ENCODE measurements at regions not wholly inside any gene's neighbourhood (a gene's known extent, or its start where the extent isn't known, plus 50 kb on each side); places are given as distances from the start of the nearest gene placed in this dataset.

DNA sequence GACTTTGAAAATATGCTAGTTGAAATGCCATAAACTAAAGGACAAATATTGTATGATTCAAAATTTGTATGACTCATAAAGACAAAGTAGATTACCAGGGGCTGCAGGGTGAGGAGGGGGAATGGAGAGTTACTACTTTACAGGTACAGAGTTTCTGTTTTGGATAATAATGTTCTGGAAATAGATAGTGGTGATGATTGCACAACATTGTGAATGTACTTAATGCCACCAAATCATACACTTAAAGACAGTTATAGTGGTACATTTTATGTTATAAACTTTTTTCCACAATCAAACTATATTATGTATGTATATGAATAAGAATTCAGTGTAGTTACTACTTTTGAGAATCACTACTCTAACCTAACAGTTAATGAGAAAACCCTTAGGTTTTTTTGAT lies 368.1 kb downstream of the ZFHX3 start:
- H3K4me3 ChIP-seq, result no peak overlapping the region
- TF ChIP-seq, protein P1, sequence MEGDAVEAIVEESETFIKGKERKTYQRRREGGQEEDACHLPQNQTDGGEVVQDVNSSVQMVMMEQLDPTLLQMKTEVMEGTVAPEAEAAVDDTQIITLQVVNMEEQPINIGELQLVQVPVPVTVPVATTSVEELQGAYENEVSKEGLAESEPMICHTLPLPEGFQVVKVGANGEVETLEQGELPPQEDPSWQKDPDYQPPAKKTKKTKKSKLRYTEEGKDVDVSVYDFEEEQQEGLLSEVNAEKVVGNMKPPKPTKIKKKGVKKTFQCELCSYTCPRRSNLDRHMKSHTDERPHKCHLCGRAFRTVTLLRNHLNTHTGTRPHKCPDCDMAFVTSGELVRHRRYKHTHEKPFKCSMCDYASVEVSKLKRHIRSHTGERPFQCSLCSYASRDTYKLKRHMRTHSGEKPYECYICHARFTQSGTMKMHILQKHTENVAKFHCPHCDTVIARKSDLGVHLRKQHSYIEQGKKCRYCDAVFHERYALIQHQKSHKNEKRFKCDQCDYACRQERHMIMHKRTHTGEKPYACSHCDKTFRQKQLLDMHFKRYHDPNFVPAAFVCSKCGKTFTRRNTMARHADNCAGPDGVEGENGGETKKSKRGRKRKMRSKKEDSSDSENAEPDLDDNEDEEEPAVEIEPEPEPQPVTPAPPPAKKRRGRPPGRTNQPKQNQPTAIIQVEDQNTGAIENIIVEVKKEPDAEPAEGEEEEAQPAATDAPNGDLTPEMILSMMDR (IDR thresholded peaks at IDR 0.05 in 8 of 11, conservative IDR thresholded peaks at IDR 0.05 in 3 of 11), result no peak
- TF ChIP-seq POLR2A (IDR thresholded peaks at IDR 0.05) (no peak), POLR2AphosphoS5 (IDR thresholded peaks at IDR 0.05) (no peak)

DNA sequence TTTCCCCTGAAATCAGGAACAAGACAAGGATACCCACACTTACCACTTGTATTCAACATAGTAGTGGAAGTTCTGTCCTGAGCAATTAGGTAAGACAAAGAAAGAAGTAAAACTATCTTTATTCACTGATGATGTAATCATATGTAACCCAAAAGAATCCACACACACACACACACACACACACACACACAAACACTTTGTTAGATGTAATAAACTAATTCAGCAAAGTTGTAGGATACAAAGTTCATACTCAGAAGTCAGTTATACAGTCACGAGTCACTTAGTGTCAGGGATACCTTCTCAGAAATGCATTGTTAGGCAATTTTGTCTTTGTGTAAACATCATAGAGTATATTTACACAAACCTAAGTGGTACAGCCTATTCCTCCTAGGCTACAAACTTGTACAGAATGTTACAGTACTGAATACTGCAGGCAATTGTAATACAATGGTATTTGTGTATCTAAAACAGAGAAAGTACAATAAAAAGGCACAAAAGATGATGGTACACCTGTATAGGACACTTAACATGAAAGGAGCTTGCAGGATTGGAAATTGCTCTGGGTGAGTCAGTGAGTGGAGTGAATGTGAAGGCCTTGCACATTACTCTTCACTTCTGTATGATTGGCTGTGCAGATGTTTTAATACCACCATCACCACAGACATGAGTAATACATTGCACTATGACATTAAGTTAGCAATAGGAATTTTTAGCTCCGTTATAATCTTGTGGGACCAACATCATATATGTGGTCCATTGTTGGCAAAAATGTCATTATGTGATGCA lies 370.1 kb downstream of the ZFHX3 start:
- Histone ChIP-seq H3K4me3 (no peak overlapping the region), H3K4me1 (no peaks in the 10 kb centered on the region), H3K27ac (no peak overlapping the region), H3K9me3 (peaks cover 0 to 22% (median 16%) of the 10 kb centered on the region in 8 donors), H3K27me3 (replicated peaks in 1 of 7) (no peaks in the 10 kb centered on the region), H3K36me3 (no peaks in the 10 kb centered on the region)
- 90 to 96% (median 92%) methylated on average over 2 of the region's 2 CpGs for WGBS, 5 donors
- TF ChIP-seq, protein P1 (IDR thresholded peaks at IDR 0.05 in 8 of 11, conservative IDR thresholded peaks at IDR 0.05 in 3 of 11), result no peak
- TF ChIP-seq POLR2A (IDR thresholded peaks at IDR 0.05), result no peak
- TF ChIP-seq POLR2AphosphoS5 (IDR thresholded peaks at IDR 0.05), result no peak
- intact Hi-C loops (cut with DNase I; ENCODE audit: low total_unique reads), result no loop called here
- DNase-seq, result no peak

More for the DNA sequence above, 368.1 kb downstream of the ZFHX3 start:
- intact Hi-C loops (cut with DNase I; ENCODE audit: low total_unique reads), result no loop called here
- DNase-seq, result no peak
- no peaks in the 10 kb centered on the region for H3K36me3 ChIP-seq
- H3K27me3 ChIP-seq (replicated peaks in 1 of 7), result no peaks in the 10 kb centered on the region
- H3K9me3 ChIP-seq, result peaks cover 0 to 9% (median 3%) of the 10 kb centered on the region in 8 donors
- H3K4me1 ChIP-seq, result no peaks in the 10 kb centered on the region
- no peak overlapping the region for H3K27ac ChIP-seq

DNA sequence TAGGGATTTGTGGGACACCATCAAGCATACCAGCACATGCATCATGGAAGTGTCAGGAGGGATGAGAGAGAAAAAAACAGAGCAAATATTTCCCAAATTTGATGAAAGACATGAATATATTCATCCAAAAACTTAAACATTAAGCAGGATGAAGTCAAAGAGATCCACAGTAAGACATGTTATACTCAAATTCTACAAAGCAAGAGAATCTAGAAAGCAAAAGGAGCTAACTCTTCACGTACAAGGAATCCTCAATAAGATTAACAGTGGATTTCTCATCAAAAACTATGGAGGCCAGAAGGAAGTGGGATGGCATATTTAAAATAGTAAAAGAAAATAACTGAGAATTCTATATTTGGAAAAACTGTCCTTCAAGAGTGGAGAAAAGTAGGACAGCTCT lies 374.8 kb downstream of the ZFHX3 start:
- intact Hi-C loops (cut with DNase I; ENCODE audit: low total_unique reads), result no loop called here
- TF ChIP-seq POLR2A (IDR thresholded peaks at IDR 0.05) (no peak), POLR2AphosphoS5 (IDR thresholded peaks at IDR 0.05) (no peak)
- TF ChIP-seq, protein P1 (IDR thresholded peaks at IDR 0.05 in 8 of 11, conservative IDR thresholded peaks at IDR 0.05 in 3 of 11), result no peak
- Histone ChIP-seq H3K27ac (no peak overlapping the region), H3K4me3 (no peak overlapping the region), H3K4me1 (no peaks in the 10 kb centered on the region), H3K9me3 (peaks cover 0 to 38% (median 30%) of the 10 kb centered on the region in 8 donors), H3K36me3 (no peaks in the 10 kb centered on the region), H3K27me3 (replicated peaks in 1 of 7) (no peaks in the 10 kb centered on the region)
- WGBS, 5 donors, result 86 to 97% (median 89%) methylated on average over 1 of the region's 1 CpG
- no peak for DNase-seq

DNA sequence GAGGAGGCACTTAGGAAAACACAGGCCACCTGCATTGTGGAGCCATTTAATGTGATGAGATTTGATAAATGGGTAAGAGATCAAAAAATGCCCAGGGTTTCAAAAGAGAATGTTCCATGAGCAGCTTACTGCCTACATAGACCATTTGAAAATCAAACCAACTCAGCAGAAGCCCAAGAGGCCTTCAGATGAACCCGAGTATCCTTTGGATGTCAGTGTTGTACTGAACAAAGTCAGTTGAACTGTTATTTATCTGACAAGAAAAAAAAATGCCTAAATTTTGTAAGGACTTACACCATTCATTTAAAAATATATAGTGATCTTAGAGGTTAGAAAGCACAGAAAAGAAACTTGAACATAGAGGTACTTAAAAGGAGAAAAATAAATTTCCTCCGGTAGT lies 381.7 kb downstream of the ZFHX3 start:
- no peak for DNase-seq
- H3K36me3 ChIP-seq, result no peaks in the 10 kb centered on the region
- H3K4me3 ChIP-seq, result no peak overlapping the region
- intact Hi-C loops (cut with DNase I; ENCODE audit: low total_unique reads), result no loop called here
- H3K27ac ChIP-seq, result no peak overlapping the region
- H3K4me1 ChIP-seq, result peaks cover 5 to 23% (median 20%) of the 10 kb centered on the region in 6 donors
- no peak for TF ChIP-seq POLR2A (IDR thresholded peaks at IDR 0.05)
- TF ChIP-seq POLR2AphosphoS5 (IDR thresholded peaks at IDR 0.05), result no peak
- TF ChIP-seq, protein P1 (IDR thresholded peaks at IDR 0.05 in 8 of 11, conservative IDR thresholded peaks at IDR 0.05 in 3 of 11), result no peak
- H3K27me3 ChIP-seq (replicated peaks in 1 of 7), result no peaks in the 10 kb centered on the region
- 89 to 100% (median 95%) methylated on average over 2 of the region's 2 CpGs for WGBS, 5 donors
- peaks cover 0 to under 1% (median 0%) of the 10 kb centered on the region in 8 donors for H3K9me3 ChIP-seq
